ENCODE measurements at regions not wholly inside any gene's neighbourhood (a gene's known extent, or its start where the extent isn't known, plus 50 kb on each side); places are given as distances from the start of the nearest gene placed in this dataset.
"Not testable (repeated sequence)": the region's sequence is repeated elsewhere in the genome, so short reads cannot be mapped to it uniquely, and the experiment has no call there.

GRCh38 chr6:85329196-85329595, 120.7 kb upstream of the NT5E start:
- CTCF ChIA-PET: no interaction called here
- H3K27me3 Mint-ChIP-seq: peaks cover 9% of the 10 kb centered on the region
- TF ChIP-seq CTCF (IDR thresholded peaks at IDR 0.05): no peak
- DNase-seq: no peak
- intact Hi-C loops (cut with micrococcal nuclease): no loop called here
- POLR2A ChIA-PET: no interaction called here
- H3K4me3 Mint-ChIP-seq: no peak overlapping the region
- no peaks in the 10 kb centered on the region for H3K36me3 Mint-ChIP-seq (ENCODE audit: low read depth)
- no peak for ATAC-seq (ENCODE audit: low read depth)
- H3K27ac Mint-ChIP-seq: no peak overlapping the region
- H3K9me3 Mint-ChIP-seq: no peaks in the 10 kb centered on the region
- no peaks in the 10 kb centered on the region for H3K4me1 Mint-ChIP-seq

- peaks cover 15% of the 10 kb centered on the region for H3K27me3 Mint-ChIP-seq
- intact Hi-C loops (cut with micrococcal nuclease); ATAC-seq (ENCODE audit: low read depth); DNase-seq; H3K4me1 Mint-ChIP-seq; H3K9me3 Mint-ChIP-seq; H3K36me3 Mint-ChIP-seq (ENCODE audit: low read depth); CTCF ChIA-PET; POLR2A ChIA-PET; H3K4me3 Mint-ChIP-seq; H3K27ac Mint-ChIP-seq: not testable (repeated sequence)
Measured at GRCh38 chr6:85325811-85326210, 124.1 kb upstream of the NT5E start.

- ChIA-PET POLR2A (no interaction called here), CTCF (interaction anchor here (0.8 to 1.7 kb wide), 3 partner anchors 10 to 1708 kb away, joined by 3 to 26 read pairs (median 4); no protein-coding TSS in a partner anchor)
- no peak for TF ChIP-seq CTCF (IDR thresholded peaks at IDR 0.05)
- Mint-ChIP-seq H3K36me3 (ENCODE audit: low read depth) (no peaks in the 10 kb centered on the region), H3K9me3 (peaks cover 5% of the 10 kb centered on the region), H3K27ac (no peak overlapping the region), H3K4me1 (no peaks in the 10 kb centered on the region), H3K4me3 (no peak overlapping the region), H3K27me3 (peaks cover 9% of the 10 kb centered on the region)
- peak; percentile 20 for DNase-seq
- no peak for ATAC-seq (ENCODE audit: low read depth)
- intact Hi-C loops (cut with micrococcal nuclease): loop anchor here (1.0 to 5.0 kb wide), 2 partner anchors 896 to 1708 kb away; no protein-coding TSS in a partner anchor
Measured at GRCh38 chr6:85323435-85324040, 126.3 kb upstream of the NT5E start.

- intact Hi-C loops (cut with micrococcal nuclease): loop anchor here (1.0 to 5.0 kb wide), 2 partner anchors 895 to 1707 kb away; no protein-coding TSS in a partner anchor
- no peak overlapping the region for H3K27ac Mint-ChIP-seq
- ChIA-PET POLR2A (no interaction called here), CTCF (interaction anchor here (0.6 to 1.7 kb wide), 4 partner anchors 11 to 1707 kb away, joined by 3 to 26 read pairs (median 4); no protein-coding TSS in a partner anchor)
- H3K4me1 Mint-ChIP-seq: no peaks in the 10 kb centered on the region
- no peak for DNase-seq
- no peak for TF ChIP-seq CTCF (IDR thresholded peaks at IDR 0.05)
- no peaks in the 10 kb centered on the region for H3K36me3 Mint-ChIP-seq (ENCODE audit: low read depth)
- no peak for ATAC-seq (ENCODE audit: low read depth)
- H3K4me3 Mint-ChIP-seq: no peak overlapping the region
- peaks cover 8% of the 10 kb centered on the region for H3K27me3 Mint-ChIP-seq
- H3K9me3 Mint-ChIP-seq: peaks cover 7% of the 10 kb centered on the region
Measured at GRCh38 chr6:85322446-85323105, 127.3 kb upstream of the NT5E start.

- CTCF ChIA-PET: interaction anchor here (0.6 kb wide), 1 partner anchor 1453 kb away, joined by 3 read pairs; no protein-coding TSS in a partner anchor
- DNase-seq (no peak), ATAC-seq (ENCODE audit: low read depth) (no peak)
- Mint-ChIP-seq H3K27me3 (peaks cover 8% of the 10 kb centered on the region), H3K4me1 (no peaks in the 10 kb centered on the region), H3K36me3 (ENCODE audit: low read depth) (no peaks in the 10 kb centered on the region), H3K27ac (no peak overlapping the region), H3K4me3 (no peak overlapping the region), H3K9me3 (peaks cover 13% of the 10 kb centered on the region)
- POLR2A ChIA-PET: no interaction called here
- TF ChIP-seq CTCF (IDR thresholded peaks at IDR 0.05): no peak
- intact Hi-C loops (cut with micrococcal nuclease): loop anchor here (5.0 kb wide), 1 partner anchor 895 kb away; no protein-coding TSS in a partner anchor
Measured at GRCh38 chr6:85321906-85322305, 128.0 kb upstream of the NT5E start.

Measured in activated B cell treated with CpG ODN at 0.5 μM for 24 hours (primary cell).